ENCODE measurements at regions not wholly inside any gene's neighbourhood (a gene's known extent, or its start where the extent isn't known, plus 50 kb on each side); places are given as distances from the start of the nearest gene placed in this dataset.

GRCh38 chr13:67351114-67351513 is 121.0 kb upstream of the PCDH9 start:
- intact Hi-C loops (cut with micrococcal nuclease): no loop called here
- no peaks in the 10 kb centered on the region for H3K4me1 Mint-ChIP-seq (ENCODE audit: low read depth)

GRCh38 chr13:67343777-67344176 is 113.6 kb upstream of the PCDH9 start:
- Mint-ChIP-seq H3K9me3 (peaks cover 5% of the 10 kb centered on the region), H3K36me3 (ENCODE audit: low read depth) (no peaks in the 10 kb centered on the region), H3K27ac (no peak overlapping the region), H3K4me1 (ENCODE audit: low read depth) (no peaks in the 10 kb centered on the region), H3K27me3 (no peaks in the 10 kb centered on the region), H3K4me3 (no peak overlapping the region)
- POLR2A ChIA-PET: no interaction called here
- ATAC-seq (no peak), DNase-seq (no peak)
- CTCF ChIA-PET: no interaction called here
- intact Hi-C loops (cut with micrococcal nuclease): no loop called here
- TF ChIP-seq CTCF (IDR thresholded peaks at IDR 0.05): no peak

More at GRCh38 chr13:67351114-67351513, 121.0 kb upstream of the PCDH9 start:
- H3K27ac Mint-ChIP-seq: no peak overlapping the region
- no peaks in the 10 kb centered on the region for H3K36me3 Mint-ChIP-seq (ENCODE audit: low read depth)
- DNase-seq (no peak), ATAC-seq (no peak)
- peaks cover 6% of the 10 kb centered on the region for H3K9me3 Mint-ChIP-seq
- POLR2A ChIA-PET: no interaction called here
- H3K4me3 Mint-ChIP-seq: no peak overlapping the region
- CTCF ChIA-PET: no interaction called here
- H3K27me3 Mint-ChIP-seq: no peaks in the 10 kb centered on the region
- no peak for TF ChIP-seq CTCF (IDR thresholded peaks at IDR 0.05)

GRCh38 chr13:67341406-67341805 is 111.3 kb upstream of the PCDH9 start:
- DNase-seq (no peak), ATAC-seq (no peak)
- H3K4me1 Mint-ChIP-seq (ENCODE audit: low read depth): no peaks in the 10 kb centered on the region
- H3K4me3 Mint-ChIP-seq: no peak overlapping the region
- no peak overlapping the region for H3K27ac Mint-ChIP-seq
- no peaks in the 10 kb centered on the region for H3K36me3 Mint-ChIP-seq (ENCODE audit: low read depth)
- peaks cover 4% of the 10 kb centered on the region for H3K9me3 Mint-ChIP-seq
- H3K27me3 Mint-ChIP-seq: no peaks in the 10 kb centered on the region
- intact Hi-C loops (cut with micrococcal nuclease): no loop called here
- CTCF ChIA-PET: no interaction called here
- no peak for TF ChIP-seq CTCF (IDR thresholded peaks at IDR 0.05)
- POLR2A ChIA-PET: interaction anchor here (0.6 kb wide), 1 partner anchor 606 kb away, joined by 3 read pairs; no protein-coding TSS in a partner anchor

- ATAC-seq (no peak), DNase-seq (no peak)
- no peaks in the 10 kb centered on the region for H3K27me3 Mint-ChIP-seq
- intact Hi-C loops (cut with micrococcal nuclease): no loop called here
- no peak overlapping the region for H3K27ac Mint-ChIP-seq
- H3K4me1 Mint-ChIP-seq (ENCODE audit: low read depth): no peaks in the 10 kb centered on the region
- H3K9me3 Mint-ChIP-seq: no peaks in the 10 kb centered on the region
- ChIA-PET CTCF (no interaction called here), POLR2A (no interaction called here)
- H3K4me3 Mint-ChIP-seq: no peak overlapping the region
- H3K36me3 Mint-ChIP-seq (ENCODE audit: low read depth): no peaks in the 10 kb centered on the region
- TF ChIP-seq CTCF (IDR thresholded peaks at IDR 0.05): no peak
These were observed 100.0 kb upstream of the PCDH9 start for GRCh38 chr13:67330149-67330548.

GRCh38 chr13:67328895-67329294 is 98.8 kb upstream of the PCDH9 start:
- CTCF ChIA-PET: no interaction called here
- H3K9me3 Mint-ChIP-seq: no peaks in the 10 kb centered on the region
- intact Hi-C loops (cut with micrococcal nuclease): no loop called here
- H3K36me3 Mint-ChIP-seq (ENCODE audit: low read depth): no peaks in the 10 kb centered on the region
- no peak overlapping the region for H3K27ac Mint-ChIP-seq
- ATAC-seq: no peak
- no peak overlapping the region for H3K4me3 Mint-ChIP-seq
- POLR2A ChIA-PET: interaction anchor here (0.6 kb wide), 1 partner anchor 12 kb away, joined by 3 read pairs; no protein-coding TSS in a partner anchor
- DNase-seq: no peak
- no peak for TF ChIP-seq CTCF (IDR thresholded peaks at IDR 0.05)
- no peaks in the 10 kb centered on the region for H3K4me1 Mint-ChIP-seq (ENCODE audit: low read depth)
- H3K27me3 Mint-ChIP-seq: no peaks in the 10 kb centered on the region

All from activated CD8-positive, alpha-beta T cell treated with anti-CD3 and anti-CD28 coated beads for 36 hours (primary cell).